Kidney (tissue), 13 donors: ENCODE measurements at regions not wholly inside any gene's neighbourhood (a gene's known extent, or its start where the extent isn't known, plus 50 kb on each side); places are given as distances from the start of the nearest gene placed in this dataset.

Experiments
- DNase-seq, 5 donors: peaks; one replicate each; pipeline ENCODE4 v3.0.0-alpha.2; 2013 to 2020
- FAIRE-seq: peaks from 2 replicates; lab custom pipeline; 2012; peaks lifted over from hg19 to GRCh38; lab: Jason Lieb, UNC
- H3K27ac ChIP-seq, 2 donors: one replicate each; pipeline ENCODE4 v1.7.0; 2013; ENCODE audit warnings: low read depth in 2 of 2, low read length in 2 of 2, inconsistent platforms in 1 of 2
- H3K27me3 ChIP-seq: one replicate; pipeline ENCODE4 v1.7.1; 2013; ENCODE audit warnings: low read length, inconsistent platforms; ENCODE audit not compliant: control insufficient read depth, insufficient read depth
- H3K36me3 ChIP-seq, 3 donors: one replicate each; pipeline versions ENCODE4 v1.7.0 to v1.7.1; 2013; ENCODE audit warnings: low read length in 3 of 3, control low read depth in 1 of 3, inconsistent platforms in 1 of 3; ENCODE audit not compliant: insufficient read depth in 3 of 3, control insufficient read depth in 2 of 3
- H3K4me1 ChIP-seq, 3 donors: one replicate each; pipeline versions ENCODE4 v1.7.0 to v1.7.1; 2013; ENCODE audit warnings: low read length in 3 of 3, inconsistent platforms in 1 of 3, low read depth in 1 of 3; ENCODE audit not compliant: control insufficient read depth in 2 of 3, insufficient read depth in 2 of 3
- H3K4me3 ChIP-seq, 3 donors: one replicate each; pipeline versions ENCODE4 v1.7.0 to v1.8.1; 2013; ENCODE audit warnings: low read length in 3 of 3, control low read depth in 1 of 3, inconsistent platforms in 1 of 3
- H3K9ac ChIP-seq, 3 donors: one replicate each; pipeline versions ENCODE4 v1.7.0 to v1.7.1; 2013; ENCODE audit warnings: low read length in 3 of 3, control low read depth in 1 of 3, inconsistent platforms in 1 of 3
- H3K9me3 ChIP-seq, 3 donors: one replicate each; pipeline versions ENCODE4 v1.7.0 to v1.7.1; 2013; ENCODE audit warnings: low read length in 3 of 3, control low read depth in 1 of 3, inconsistent platforms in 1 of 3; ENCODE audit not compliant: control insufficient read depth in 2 of 3, insufficient read depth in 1 of 3
- CTCF ChIP-seq: IDR thresholded peaks from 3 replicates; pipeline ENCODE4 v1.5.1; 2012; ENCODE audit warnings: mild to moderate bottlenecking, moderate library complexity, borderline replicate concordance; ENCODE audit not compliant: insufficient read depth; ENCODE audit errors: extremely low read depth
- intact Hi-C: fragments of 100-400 bp; cut with DNase I; formaldehyde crosslinking; loops from one replicate; pipeline ENCODE4 v1.11.1; 2022
- donor health status: control.
- donor health status: control.
- donor health status: control.
- donor health status: control.
- donor health status: control.
- donor health status: DM: yes; HTN: yes; CAD: no.
- donor health status: Normal renal cell carcinoma (clear cell type).

DNA sequence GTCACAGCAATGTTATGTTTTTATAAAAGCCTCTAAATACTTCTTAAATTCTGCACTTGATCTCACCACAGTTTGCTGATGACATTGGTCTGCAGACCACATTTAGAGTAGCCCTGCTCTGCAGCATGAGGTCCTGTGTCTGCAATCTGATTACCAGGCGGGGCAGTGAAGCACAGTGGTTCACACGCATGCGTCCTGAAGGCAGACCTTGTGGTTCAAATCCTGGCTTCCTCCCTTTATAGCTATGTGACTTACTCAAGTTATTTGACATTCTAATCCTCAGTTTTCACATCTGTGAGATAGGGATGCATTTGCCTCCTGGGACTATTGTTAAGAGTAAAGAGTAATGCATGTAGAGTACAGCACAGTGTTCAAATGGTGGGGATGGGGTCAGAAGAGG, 50.3 kb downstream of the BMAL2 start:
- DNase-seq (no peak), FAIRE-seq (no peak)
- intact Hi-C loops: no loop called here
- no peak for TF ChIP-seq CTCF
- Histone ChIP-seq H3K36me3 (no peaks in the 10 kb centered on the region), H3K4me1 (no peaks in the 10 kb centered on the region), H3K9ac (no peak overlapping the region), H3K4me3 (no peak overlapping the region), H3K9me3 (no peaks in the 10 kb centered on the region), H3K27ac (no peak overlapping the region), H3K27me3 (no peaks in the 10 kb centered on the region)

DNA sequence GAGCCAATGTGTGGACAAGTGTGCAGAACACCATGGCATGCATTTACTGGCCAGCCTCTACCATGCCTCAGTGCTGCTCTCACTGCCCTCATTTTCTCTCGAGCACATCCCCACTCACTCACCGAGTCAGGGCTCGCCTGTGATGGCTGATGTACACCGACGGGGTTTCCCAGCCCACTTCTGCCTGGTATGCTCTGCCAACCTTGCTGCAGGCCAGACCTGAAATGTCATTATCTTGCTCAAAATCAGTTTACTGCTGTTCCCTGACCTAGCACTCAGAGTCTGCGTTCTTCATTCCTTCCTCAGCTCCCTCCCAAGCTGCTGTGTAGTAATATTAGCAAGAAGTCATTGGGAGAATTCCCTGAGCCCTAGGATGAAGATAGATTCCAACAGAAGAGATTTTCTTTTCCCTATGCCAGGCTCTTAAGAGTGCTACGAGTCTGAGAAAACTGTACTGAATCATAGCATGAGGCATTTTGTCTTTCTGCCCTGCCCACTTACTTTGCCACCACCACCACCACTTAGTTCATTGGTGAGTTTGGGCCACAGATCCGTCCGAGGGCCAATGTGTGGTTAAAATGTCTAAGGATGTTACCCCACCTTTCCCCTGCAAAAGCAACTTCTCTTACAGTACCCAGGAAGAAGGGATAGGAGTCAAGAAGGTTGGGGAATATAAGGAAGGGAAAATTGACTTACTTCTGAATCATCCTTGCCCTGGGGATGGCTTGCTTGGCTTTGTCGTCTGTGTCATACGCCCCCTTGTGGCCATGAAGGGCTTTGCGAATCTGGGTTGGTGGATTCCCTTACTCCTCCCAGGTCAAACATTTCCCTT, 51.0 kb downstream of the BMAL2 start:
- Histone ChIP-seq H3K27ac (no peak overlapping the region), H3K9ac (no peak overlapping the region), H3K27me3 (no peaks in the 10 kb centered on the region), H3K4me3 (no peak overlapping the region), H3K36me3 (no peaks in the 10 kb centered on the region), H3K4me1 (no peaks in the 10 kb centered on the region), H3K9me3 (no peaks in the 10 kb centered on the region)
- peak; percentile 70 for TF ChIP-seq CTCF
- intact Hi-C loops: no loop called here
- DNase-seq: peak; percentile 57 to 82 (median 70)
- FAIRE-seq: no peak

GRCh38 chr12:27384261-27384590, 51.6 kb downstream of the BMAL2 start:
- FAIRE-seq: no peak
- Histone ChIP-seq H3K9me3 (no peaks in the 10 kb centered on the region), H3K4me3 (no peak overlapping the region), H3K27me3 (no peaks in the 10 kb centered on the region), H3K27ac (no peak overlapping the region), H3K36me3 (no peaks in the 10 kb centered on the region), H3K4me1 (no peaks in the 10 kb centered on the region), H3K9ac (no peak overlapping the region)
- intact Hi-C loops: no loop called here
- no peak for TF ChIP-seq CTCF
- DNase-seq: no peak
